HG02973 (cell line): ENCODE measurements at regions not wholly inside any gene's neighbourhood (a gene's known extent, or its start where the extent isn't known, plus 50 kb on each side); places are given as distances from the start of the nearest gene placed in this dataset.

Experiments used
- ATAC-seq: cut with Tn5 transposase; IDR thresholded peaks from one replicate; pipeline ENCODE4 v1.9.1; 2021; ENCODE audit warnings: moderate library complexity; ENCODE audit not compliant: unreplicated experiment

- no peak for ATAC-seq
Observed at GRCh38 chr3:5068531-5069050, 53.5 kb upstream of the ARL8B start.

DNA sequence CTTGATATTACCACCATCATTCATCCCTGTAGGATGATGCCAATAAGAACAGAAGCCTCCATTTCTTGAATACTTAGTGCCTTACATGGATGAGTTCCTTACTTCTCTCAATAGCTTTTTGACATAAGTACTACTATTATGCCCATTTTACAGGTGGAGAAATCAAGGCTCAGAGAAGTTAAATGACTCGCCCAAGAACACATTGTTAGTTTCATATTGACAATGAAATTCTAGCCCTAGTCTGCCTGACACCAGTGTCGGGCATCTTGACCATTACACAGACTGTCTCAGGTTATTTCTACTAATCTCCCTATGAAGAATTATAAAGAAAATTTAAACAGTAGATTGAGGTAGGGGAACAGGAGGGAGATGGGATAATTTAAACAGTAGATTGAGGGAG, 52.5 kb upstream of the ARL8B start:
- no peak for ATAC-seq

GRCh38 chr3:5071061-5071460, 51.0 kb upstream of the ARL8B start:
- no peak for ATAC-seq

DNA sequence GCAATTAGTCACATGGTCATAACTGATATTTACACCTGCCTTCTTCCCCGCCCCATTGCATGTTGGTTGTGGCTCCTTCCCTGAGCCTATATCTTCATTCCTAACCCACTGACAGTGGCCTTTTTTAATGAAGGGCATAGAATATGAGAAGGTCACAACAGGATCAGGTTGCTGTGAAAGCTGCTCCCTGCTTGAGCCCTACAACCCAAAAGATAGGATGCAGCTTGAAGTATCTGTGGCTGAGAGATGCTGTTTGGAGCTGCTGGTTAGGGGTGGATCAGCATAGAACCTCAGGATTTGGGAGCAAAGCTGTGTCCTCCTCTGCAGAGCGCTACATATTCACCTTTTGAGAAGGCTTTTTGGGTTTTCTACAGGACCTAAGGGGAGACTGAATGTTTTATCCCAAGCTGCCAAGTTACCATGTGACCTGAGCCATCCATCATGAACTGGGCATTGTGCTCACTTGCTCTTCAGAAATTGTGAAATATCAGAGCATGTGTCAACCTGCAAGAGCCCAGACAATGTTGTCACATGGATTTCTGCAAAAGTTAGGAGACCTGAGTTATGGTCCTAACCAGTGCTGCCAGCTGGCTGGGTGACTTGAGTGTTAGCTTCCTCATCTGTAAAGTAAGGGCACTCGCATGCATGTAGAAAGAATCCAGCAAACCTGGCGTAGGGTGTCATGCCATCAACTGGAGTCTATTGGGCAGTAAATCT, 49.8 kb upstream of the ARL8B start:
- no peak for ATAC-seq
